PC-3 (cell line): ENCODE measurements at regions not wholly inside any gene's neighbourhood (a gene's known extent, or its start where the extent isn't known, plus 50 kb on each side); places are given as distances from the start of the nearest gene placed in this dataset.

Experiments used
- CTCF ChIP-seq: fragments of 300-600 bp; sonication (generic); conservative IDR thresholded peaks from 2 replicates; pipeline ENCODE4 v1.5.1; 2017; ENCODE audit warnings: antibody characterized with exemption, low read depth, mild to moderate bottlenecking, low read length
- EZH2 ChIP-seq: fragments of 300-600 bp; sonication (generic); IDR thresholded peaks from one replicate; pipeline ENCODE4 v1.6.1; 2017; ENCODE audit warnings: antibody characterized with exemption, mild to moderate bottlenecking, low read length; ENCODE audit not compliant: unreplicated experiment
- EZH2phosphoT487 ChIP-seq: fragments of 300-600 bp; sonication (generic); IDR thresholded peaks from 2 replicates; pipeline ENCODE4 v1.6.1; 2018; ENCODE audit warnings: mild to moderate bottlenecking, antibody characterized with exemption, low read length, borderline replicate concordance

GRCh38 chr2:13921245-13921644 is 711.3 kb upstream of the LRATD1 start:
- no peak for TF ChIP-seq CTCF
- TF ChIP-seq EZH2, result no peak
- TF ChIP-seq EZH2phosphoT487, result no peak
